ENCODE measurements at regions not wholly inside any gene's neighbourhood (a gene's known extent, or its start where the extent isn't known, plus 50 kb on each side); places are given as distances from the start of the nearest gene placed in this dataset.
"Not testable (repeated sequence)": the region's sequence is repeated elsewhere in the genome, so short reads cannot be mapped to it uniquely, and the experiment has no call there.

GRCh38 chr2:142509401-142509800, 368.1 kb upstream of the KYNU start:
- H3K27ac Mint-ChIP-seq = no peak overlapping the region
- ChIA-PET POLR2A (no interaction called here), CTCF (no interaction called here)
- no peaks in the 10 kb centered on the region for H3K4me1 Mint-ChIP-seq (ENCODE audit: low read depth)
- H3K36me3 Mint-ChIP-seq (ENCODE audit: low read depth) = no peaks in the 10 kb centered on the region
- peaks cover 2% of the 10 kb centered on the region for H3K9me3 Mint-ChIP-seq
- ATAC-seq (no peak), DNase-seq (no peak)
- intact Hi-C loops (cut with micrococcal nuclease) = no loop called here
- H3K27me3 Mint-ChIP-seq = no peaks in the 10 kb centered on the region
- no peak overlapping the region for H3K4me3 Mint-ChIP-seq
- TF ChIP-seq, protein P1, sequence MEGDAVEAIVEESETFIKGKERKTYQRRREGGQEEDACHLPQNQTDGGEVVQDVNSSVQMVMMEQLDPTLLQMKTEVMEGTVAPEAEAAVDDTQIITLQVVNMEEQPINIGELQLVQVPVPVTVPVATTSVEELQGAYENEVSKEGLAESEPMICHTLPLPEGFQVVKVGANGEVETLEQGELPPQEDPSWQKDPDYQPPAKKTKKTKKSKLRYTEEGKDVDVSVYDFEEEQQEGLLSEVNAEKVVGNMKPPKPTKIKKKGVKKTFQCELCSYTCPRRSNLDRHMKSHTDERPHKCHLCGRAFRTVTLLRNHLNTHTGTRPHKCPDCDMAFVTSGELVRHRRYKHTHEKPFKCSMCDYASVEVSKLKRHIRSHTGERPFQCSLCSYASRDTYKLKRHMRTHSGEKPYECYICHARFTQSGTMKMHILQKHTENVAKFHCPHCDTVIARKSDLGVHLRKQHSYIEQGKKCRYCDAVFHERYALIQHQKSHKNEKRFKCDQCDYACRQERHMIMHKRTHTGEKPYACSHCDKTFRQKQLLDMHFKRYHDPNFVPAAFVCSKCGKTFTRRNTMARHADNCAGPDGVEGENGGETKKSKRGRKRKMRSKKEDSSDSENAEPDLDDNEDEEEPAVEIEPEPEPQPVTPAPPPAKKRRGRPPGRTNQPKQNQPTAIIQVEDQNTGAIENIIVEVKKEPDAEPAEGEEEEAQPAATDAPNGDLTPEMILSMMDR (IDR thresholded peaks at IDR 0.05) = no peak

DNA sequence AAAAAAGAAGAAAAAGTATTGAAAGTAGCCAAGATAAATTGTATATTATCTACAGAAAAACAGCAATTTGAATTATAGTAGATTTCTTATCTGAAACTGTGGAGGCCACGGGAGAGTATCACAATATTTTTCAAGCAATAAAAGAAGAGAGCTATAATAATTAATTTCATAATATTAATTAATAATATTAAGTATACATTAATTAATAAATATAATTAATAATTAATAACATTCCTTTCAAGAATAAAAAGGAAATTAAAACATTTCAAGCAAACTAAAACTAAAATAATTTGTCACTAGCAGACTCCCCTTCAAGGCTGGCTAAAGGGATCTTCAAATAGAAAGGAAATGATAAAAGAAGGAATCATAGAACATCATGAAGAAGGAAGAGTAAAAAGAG, 372.7 kb upstream of the KYNU start:
- Mint-ChIP-seq H3K36me3 (ENCODE audit: low read depth) (no peaks in the 10 kb centered on the region), H3K4me1 (ENCODE audit: low read depth) (no peaks in the 10 kb centered on the region), H3K9me3 (peaks cover 3% of the 10 kb centered on the region), H3K27ac (no peak overlapping the region), H3K4me3 (no peak overlapping the region), H3K27me3 (no peaks in the 10 kb centered on the region)
- CTCF ChIA-PET = no interaction called here
- intact Hi-C loops (cut with micrococcal nuclease) = no loop called here
- TF ChIP-seq, protein P1 (IDR thresholded peaks at IDR 0.05) = no peak
- POLR2A ChIA-PET = no interaction called here
- ATAC-seq (no peak), DNase-seq (no peak)

DNA sequence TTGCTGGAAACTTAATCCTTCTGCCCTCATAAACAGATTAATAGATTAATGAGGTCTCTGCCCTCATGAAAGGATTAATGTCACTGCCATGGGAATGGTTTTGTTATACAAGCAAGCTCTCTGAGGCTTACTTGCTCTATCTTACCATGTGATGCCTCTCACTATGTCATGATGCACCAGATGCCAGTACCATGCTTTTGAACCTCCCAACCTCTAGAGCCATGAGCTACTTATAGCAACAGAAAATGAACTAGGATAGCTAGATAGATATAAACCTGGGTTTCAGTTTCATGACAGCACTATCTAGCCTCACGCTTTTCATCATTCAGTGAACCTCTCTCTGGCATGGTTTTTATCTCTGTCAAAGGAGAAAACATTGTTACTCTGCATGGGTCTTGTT, 371.6 kb upstream of the LRP1B start:
- H3K36me3 Mint-ChIP-seq (ENCODE audit: low read depth) = no peaks in the 10 kb centered on the region
- POLR2A ChIA-PET = interaction anchor here (0.6 kb wide), 1 partner anchor 474 kb away, joined by 3 read pairs; no protein-coding TSS in a partner anchor
- peaks cover 3% of the 10 kb centered on the region for H3K9me3 Mint-ChIP-seq
- H3K27ac Mint-ChIP-seq = no peak overlapping the region
- TF ChIP-seq, protein P1 (IDR thresholded peaks at IDR 0.05) = no peak
- H3K27me3 Mint-ChIP-seq = no peaks in the 10 kb centered on the region
- DNase-seq (no peak), ATAC-seq (no peak)
- intact Hi-C loops (cut with micrococcal nuclease) = no loop called here
- no peaks in the 10 kb centered on the region for H3K4me1 Mint-ChIP-seq (ENCODE audit: low read depth)
- CTCF ChIA-PET = no interaction called here
- no peak overlapping the region for H3K4me3 Mint-ChIP-seq

DNA sequence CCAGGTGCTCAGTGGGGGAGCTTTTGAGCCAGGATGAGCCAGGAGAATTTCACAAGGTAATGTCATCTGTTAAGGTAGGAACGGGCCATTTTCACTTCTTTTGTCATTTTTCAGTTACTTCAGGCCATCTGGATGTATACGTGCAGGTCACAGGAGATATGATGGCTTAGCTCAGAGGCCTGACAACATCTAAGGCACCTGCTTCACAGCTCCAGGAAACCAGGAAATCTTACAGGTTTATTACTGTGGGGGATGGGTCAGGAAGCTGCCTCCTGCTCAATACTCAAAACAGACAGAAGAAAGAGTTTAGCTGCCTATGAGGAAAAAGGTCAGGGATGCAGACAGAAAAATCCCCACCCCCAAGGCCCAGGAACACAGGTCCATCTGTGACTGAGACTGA, 364.3 kb upstream of the LRP1B start:
- ATAC-seq (no peak), DNase-seq (no peak)
- H3K27me3 Mint-ChIP-seq = no peaks in the 10 kb centered on the region
- no peak overlapping the region for H3K27ac Mint-ChIP-seq
- TF ChIP-seq, protein P1 (IDR thresholded peaks at IDR 0.05) = no peak
- H3K4me3 Mint-ChIP-seq = no peak overlapping the region
- H3K9me3 Mint-ChIP-seq = peaks cover 2% of the 10 kb centered on the region
- POLR2A ChIA-PET = no interaction called here
- no peaks in the 10 kb centered on the region for H3K36me3 Mint-ChIP-seq (ENCODE audit: low read depth)
- CTCF ChIA-PET = no interaction called here
- no peaks in the 10 kb centered on the region for H3K4me1 Mint-ChIP-seq (ENCODE audit: low read depth)
- intact Hi-C loops (cut with micrococcal nuclease) = no loop called here

DNA sequence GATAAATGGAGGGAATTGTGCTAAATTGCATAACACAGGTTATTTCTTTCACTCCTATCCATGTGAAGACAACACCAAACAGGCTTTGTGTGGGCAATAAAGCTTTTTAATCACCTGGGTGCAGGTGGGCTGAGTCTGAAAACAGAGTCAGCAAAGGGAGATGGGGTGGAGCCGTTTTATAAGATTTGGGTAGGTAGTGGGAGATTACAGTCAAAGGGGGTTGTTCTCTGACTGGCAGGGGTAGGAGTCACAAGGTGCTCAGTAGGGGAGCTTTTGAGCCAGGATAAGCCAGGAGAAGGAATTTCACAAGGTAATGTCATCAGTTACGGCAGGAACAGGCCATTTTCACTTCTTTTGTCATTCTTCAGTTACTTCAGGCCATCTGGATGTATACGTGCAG, 358.8 kb upstream of the LRP1B start:
- H3K4me1 Mint-ChIP-seq (ENCODE audit: low read depth); CTCF ChIA-PET; intact Hi-C loops (cut with micrococcal nuclease); POLR2A ChIA-PET; H3K27ac Mint-ChIP-seq; H3K4me3 Mint-ChIP-seq; H3K27me3 Mint-ChIP-seq; H3K9me3 Mint-ChIP-seq; DNase-seq; ATAC-seq; H3K36me3 Mint-ChIP-seq (ENCODE audit: low read depth): not testable (repeated sequence)

DNA sequence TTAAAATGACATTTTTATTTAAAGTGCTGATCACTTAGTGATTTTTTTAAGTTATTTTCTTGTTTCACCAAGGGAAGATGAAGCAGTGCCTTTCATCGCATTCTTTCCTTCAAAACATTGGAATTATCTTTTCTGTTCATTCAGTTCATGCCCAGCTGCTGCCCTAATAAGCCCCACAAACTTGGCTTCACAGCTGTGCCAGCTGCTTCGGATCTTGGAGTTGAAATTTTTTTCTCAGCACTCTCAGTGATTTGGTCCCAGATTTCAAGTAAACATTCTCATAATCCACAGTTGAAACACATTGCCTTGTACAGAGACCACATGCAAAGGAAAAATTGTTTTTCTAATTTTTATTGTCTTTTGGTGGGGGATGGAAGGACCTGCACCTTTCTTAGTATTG, 353.3 kb upstream of the LRP1B start:
- TF ChIP-seq, protein P1 (IDR thresholded peaks at IDR 0.05) = no peak
- no peaks in the 10 kb centered on the region for H3K27me3 Mint-ChIP-seq
- intact Hi-C loops (cut with micrococcal nuclease) = no loop called here
- POLR2A ChIA-PET = no interaction called here
- no peak overlapping the region for H3K27ac Mint-ChIP-seq
- no peaks in the 10 kb centered on the region for H3K4me1 Mint-ChIP-seq (ENCODE audit: low read depth)
- no peaks in the 10 kb centered on the region for H3K9me3 Mint-ChIP-seq
- ATAC-seq = no peak
- DNase-seq = no peak
- CTCF ChIA-PET = no interaction called here
- no peak overlapping the region for H3K4me3 Mint-ChIP-seq
- no peaks in the 10 kb centered on the region for H3K36me3 Mint-ChIP-seq (ENCODE audit: low read depth)
